Activated T-helper 1 cell treated with Interleukin-2 at 50 U/mL for 16 hours (primary cell): ENCODE measurements at regions not wholly inside any gene's neighbourhood (a gene's known extent, or its start where the extent isn't known, plus 50 kb on each side); places are given as distances from the start of the nearest gene placed in this dataset.

Experiments
- DNase-seq: peaks from one replicate; pipeline ENCODE4 v3.0.0-alpha.2; 2020; ENCODE audit warnings: low read depth

GRCh38 chr18:24786027-24786426 lies 325.6 kb downstream of the HRH4 start:
- no peak for DNase-seq

GRCh38 chr18:24790347-24790746 lies 329.9 kb downstream of the HRH4 start:
- no peak for DNase-seq

GRCh38 chr18:24791751-24792545 lies 331.5 kb downstream of the HRH4 start:
- DNase-seq: no peak

GRCh38 chr18:24793742-24794141 lies 333.3 kb downstream of the HRH4 start:
- no peak for DNase-seq

GRCh38 chr18:24795129-24795528 lies 334.7 kb downstream of the HRH4 start:
- no peak for DNase-seq

- DNase-seq: no peak
Measured at GRCh38 chr18:24797981-24798380, 337.5 kb downstream of the HRH4 start.

- no peak for DNase-seq
Measured at GRCh38 chr18:24799176-24799575, 338.7 kb downstream of the HRH4 start.

- no peak for DNase-seq
Measured at GRCh38 chr18:24799720-24800119, 339.3 kb downstream of the HRH4 start.

- no peak for DNase-seq
Measured at GRCh38 chr18:24801001-24801400, 340.6 kb downstream of the HRH4 start.

- DNase-seq: no peak
Measured at GRCh38 chr18:24802456-24802855, 342.0 kb downstream of the HRH4 start.

GRCh38 chr18:24805156-24805555 lies 344.7 kb downstream of the HRH4 start:
- DNase-seq: no peak

- DNase-seq: no peak
Measured at GRCh38 chr18:24809173-24809950, 348.9 kb downstream of the HRH4 start.

GRCh38 chr18:24810561-24811305 lies 350.3 kb downstream of the HRH4 start:
- no peak for DNase-seq

GRCh38 chr18:24811950-24812681 lies 351.7 kb downstream of the HRH4 start:
- no peak for DNase-seq

- DNase-seq: no peak
Measured at GRCh38 chr18:24814521-24814920, 354.1 kb downstream of the HRH4 start.

GRCh38 chr18:24817150-24817549 lies 356.7 kb downstream of the HRH4 start:
- DNase-seq: no peak

GRCh38 chr18:24817587-24818371 lies 357.3 kb downstream of the HRH4 start:
- no peak for DNase-seq

- DNase-seq: no peak
Measured at GRCh38 chr18:24818441-24818840, 358.0 kb downstream of the HRH4 start.

GRCh38 chr18:24819141-24819890 lies 358.9 kb downstream of the HRH4 start:
- DNase-seq: no peak

- DNase-seq: no peak
Measured at GRCh38 chr18:24825397-24825796, 365.0 kb downstream of the HRH4 start.
